HUDEP-2 (cell line): ENCODE measurements at regions not wholly inside any gene's neighbourhood (a gene's known extent, or its start where the extent isn't known, plus 50 kb on each side); places are given as distances from the start of the nearest gene placed in this dataset.

Source experiments
- DNase-seq, 76 experiments: peaks; one replicate each; lab custom pipeline; 2025; ENCODE audit not compliant: unreplicated experiment in 76 of 76; lab: John Stamatoyannopoulos, UW

DNA sequence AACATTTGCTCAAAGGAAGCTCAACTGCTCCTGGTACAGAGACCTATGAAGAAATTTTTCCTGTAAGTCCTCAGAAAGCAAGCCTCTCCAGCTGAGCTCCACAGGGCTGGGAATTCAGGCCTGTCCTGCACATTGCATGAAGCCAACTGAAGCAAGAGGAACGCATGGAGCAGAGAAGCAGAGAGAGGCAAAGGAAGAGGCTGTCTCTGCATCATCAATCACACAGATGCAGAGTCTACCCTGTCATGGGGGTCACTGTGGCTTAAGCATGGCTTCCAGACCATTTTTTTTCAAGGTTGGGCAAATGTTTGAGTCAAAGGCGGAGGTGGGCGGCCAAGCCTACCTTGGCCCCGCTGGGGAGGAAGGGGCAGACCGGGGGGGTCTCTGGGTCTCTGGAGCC lies 110.3 kb upstream of the MSX1 start:
- DNase-seq, result no peak

DNA sequence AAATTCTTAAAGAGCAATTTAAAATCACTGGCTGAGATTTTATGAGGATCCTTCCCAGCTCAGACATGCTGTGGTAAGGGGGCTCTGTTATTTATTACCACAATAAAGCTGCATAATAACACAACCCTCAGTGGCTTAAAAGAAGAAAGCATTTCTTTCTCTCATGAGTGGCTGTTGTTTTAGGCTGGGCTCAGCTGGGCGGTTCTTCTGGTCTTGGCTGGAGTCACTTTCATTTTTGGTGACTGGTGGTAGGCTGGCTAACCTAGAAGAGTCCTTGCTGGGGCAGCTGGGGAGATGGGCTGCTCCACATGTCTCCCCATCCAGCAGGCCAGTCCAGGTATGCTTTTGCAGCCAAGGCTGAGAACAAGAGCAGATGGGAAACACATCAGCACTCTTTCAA lies 113.0 kb upstream of the MSX1 start:
- no peak for DNase-seq

DNA sequence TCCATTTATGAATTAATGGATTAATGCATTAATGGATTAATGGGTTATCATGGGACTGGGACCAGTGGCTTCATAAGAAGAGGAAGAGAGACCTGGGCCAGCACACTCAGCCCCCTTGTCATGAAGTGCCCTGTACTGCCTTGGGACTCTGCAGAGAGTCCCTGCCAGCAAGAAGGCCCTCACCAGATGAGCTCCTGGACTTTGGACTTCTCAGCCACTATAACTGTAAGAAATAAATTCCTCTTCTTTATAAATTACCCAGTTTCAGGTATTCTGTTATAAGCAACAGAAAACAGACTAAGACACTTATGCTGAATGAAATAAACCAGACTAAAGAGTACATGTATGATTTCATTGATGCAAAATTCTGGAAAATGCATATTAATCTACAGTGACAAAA lies 119.4 kb upstream of the MSX1 start:
- no peak for DNase-seq

DNA sequence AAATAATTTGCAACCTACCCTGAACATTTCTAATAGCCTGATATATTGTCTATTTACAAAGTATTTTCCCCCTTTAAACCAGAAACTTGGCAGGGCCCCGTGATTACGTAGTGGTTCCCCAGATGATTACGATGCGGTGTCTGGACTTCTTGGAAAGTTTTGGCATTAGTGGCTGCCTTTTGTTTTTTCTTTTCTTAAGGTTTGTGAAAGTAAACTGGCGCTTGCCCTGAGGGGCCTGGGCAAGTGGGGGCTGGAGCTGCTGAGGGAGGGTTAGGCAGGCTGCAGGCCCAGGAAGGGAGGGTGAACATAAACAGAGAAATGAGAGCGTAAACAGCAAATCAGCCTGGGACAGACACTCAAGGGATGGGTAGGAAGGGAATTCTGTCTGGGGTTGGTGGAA lies 123.6 kb upstream of the MSX1 start:
- DNase-seq, result no peak

DNA sequence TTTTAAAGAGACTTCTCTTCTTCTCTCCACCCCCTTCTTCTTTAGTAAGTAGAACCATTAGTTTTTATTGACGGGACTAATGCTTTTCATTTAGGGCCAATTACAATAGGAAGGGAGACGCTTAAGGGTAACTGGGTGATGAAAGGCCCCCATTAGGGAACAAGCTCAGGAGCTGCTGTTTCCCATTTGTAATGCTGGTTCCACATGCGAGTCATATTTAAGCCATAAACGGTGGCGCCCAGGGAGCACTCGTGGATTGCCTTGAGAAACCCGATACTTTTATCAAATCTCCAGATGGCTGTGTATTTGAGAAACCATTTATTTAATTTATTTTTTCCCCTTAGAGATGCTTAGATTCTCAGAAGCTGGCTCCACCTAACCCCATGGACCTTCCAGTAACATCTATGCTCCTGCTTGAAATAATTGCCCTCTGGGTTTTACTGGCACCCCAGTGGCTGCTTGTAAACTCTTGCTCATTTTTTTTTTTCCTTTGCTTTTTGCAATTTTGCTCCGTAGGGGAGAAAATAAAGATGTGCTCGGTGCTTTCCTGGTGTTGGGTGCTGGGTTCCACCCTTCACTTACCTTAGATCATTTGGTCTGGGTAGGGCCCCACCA lies 124.2 kb upstream of the MSX1 start:
- DNase-seq, result no peak

DNA sequence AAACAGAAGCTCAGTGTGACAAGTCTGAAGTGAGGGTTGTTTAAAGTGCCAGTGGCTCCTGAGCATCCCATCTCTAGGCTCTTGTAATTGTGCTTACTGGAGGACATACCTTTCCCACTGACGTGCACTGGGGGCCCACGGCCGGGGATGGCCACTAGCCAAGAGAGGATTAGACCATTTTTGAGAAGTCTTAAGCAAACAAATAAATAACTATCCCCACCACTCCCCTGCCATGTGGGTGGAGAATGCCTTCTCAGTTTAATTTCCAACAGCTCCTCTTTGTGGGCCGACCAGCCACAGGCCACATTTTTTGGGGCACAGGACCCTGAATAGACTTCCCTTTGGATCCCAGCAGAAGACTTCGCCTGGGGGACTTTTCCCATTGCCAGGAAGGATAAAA lies 125.0 kb upstream of the MSX1 start:
- no peak for DNase-seq

DNA sequence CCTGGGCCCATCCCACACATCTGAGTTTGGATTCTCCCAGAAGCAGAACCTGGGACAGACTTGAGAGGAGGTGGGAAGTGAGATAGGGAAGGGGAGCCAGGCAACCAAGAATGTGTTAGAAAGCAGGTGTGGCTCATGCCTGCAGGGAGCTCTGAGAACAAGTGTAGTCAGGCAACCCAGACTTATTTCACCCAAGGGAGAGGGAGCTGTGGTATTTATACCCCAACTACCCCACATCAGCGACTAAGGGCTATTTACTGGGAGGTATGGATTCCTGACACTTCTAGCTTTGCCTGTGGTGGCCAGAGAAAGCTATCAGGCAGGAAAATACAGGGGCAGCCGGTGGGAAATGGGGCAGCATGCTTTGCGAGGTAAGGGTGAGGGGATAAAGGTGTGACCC lies 125.8 kb upstream of the MSX1 start:
- no peak for DNase-seq

DNA sequence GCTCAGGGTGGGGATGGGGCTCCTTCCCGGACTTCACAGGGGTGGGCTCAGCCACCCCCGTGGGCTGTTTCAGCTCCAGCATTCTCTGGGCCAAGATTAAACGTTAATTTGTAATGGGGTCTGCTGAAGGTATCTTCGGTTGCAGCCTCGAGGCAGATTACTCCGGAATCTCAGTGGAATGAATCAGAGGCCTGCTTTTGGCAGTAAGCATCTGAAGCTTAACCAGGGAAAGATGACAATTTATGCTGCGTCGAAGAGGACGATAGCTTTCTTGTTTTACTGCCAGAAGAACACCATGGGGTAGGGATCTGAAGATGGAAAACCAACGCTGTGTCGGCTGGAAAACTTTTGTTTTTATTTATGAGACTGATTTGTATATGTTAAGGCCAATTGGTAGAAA lies 129.2 kb upstream of the MSX1 start:
- DNase-seq, result no peak

DNA sequence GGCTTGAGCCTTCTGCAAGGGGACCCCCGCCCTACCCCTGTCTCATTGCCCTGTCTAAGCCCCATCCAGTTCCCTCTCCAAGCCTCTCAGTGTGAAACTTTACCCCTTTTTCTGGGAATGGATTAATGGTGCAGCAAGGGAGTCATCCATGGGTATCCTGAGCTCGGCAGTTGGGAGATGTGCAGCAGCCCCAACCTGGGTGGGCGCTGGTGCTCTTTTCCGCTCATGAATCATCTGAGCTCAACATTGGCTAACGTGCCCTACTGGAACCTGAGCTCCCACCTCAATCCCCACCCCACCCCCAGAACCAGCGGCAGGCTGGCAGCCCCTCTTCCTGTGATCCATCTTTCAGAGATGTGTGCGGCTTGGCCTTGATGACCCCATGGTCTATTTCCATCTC lies 130.3 kb upstream of the MSX1 start:
- no peak for DNase-seq

DNA sequence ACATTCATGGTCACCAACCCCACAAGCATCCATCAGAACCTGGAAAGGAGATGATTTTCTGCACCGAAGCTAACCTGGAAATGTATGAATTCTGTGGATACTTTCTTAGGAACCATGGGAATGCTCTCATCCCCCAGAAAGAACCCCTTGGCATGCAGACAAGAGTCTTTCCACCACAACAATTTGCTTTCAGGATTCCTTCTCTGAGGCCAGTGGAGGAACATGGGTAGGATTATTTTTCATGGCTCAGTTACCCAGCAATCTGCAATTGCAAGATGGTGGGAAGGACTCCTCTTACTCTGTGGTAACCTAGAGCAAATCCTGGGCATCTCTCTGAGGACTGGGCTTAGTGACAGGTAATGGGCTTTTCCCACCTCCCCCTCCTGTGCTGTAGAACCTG lies 131.9 kb upstream of the MSX1 start:
- DNase-seq, result no peak

DNA sequence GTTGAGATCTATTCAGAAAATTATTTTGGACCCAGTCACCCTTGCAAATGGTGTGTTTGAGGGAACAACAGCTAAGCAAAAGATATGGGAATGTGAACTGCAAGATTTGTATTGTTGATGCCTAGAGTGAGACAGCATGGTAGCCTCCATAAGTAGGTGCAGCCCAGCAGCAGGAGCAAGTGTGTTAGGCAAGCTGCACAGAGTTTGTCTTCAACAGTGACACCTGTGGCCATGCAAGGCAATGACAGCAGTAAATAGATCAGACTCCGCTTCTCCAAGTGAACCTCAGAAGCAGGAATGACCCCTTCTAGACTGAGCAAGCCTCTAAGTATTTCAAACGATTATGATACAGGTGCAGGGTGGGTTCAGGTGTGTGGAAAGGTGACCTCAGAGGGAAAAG lies 133.4 kb upstream of the MSX1 start:
- DNase-seq, result no peak

DNA sequence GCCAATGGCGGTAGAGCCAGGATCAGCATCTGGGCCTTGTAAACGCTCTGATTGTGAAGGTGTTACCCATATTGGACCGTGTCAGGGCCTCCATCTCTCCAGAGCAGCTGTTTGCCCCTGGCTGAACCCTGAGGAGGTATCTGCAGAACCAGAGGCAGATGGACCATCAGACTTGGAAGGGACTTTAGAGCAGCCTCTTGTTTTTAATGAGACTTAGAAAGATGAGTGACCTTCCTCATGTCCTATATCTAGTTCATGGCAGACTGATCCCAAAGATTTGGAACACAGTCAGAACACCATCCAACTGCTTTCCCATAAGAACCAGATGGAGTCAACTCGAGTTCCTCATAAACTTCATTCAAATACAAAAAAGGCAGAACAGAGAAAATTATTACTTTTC lies 135.1 kb upstream of the MSX1 start:
- DNase-seq, result no peak

DNA sequence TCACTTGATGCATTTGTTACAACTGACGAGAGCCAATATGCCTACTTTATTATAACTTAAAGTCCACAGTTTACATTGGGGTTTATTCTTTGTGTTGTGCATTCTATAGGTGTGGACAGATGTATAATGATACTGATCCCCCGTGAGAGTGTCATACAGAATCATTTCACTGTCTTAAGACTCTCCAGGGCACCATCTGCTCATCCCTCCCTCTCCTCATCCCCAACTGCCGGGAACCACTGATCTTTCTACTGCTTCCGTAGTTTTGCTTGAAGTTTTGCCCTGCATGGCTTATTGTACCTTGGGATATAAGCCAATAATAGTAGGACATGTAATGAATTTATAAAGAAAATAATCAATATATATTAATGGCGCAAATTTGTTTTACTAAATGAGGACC lies 137.8 kb upstream of the MSX1 start:
- no peak for DNase-seq

DNA sequence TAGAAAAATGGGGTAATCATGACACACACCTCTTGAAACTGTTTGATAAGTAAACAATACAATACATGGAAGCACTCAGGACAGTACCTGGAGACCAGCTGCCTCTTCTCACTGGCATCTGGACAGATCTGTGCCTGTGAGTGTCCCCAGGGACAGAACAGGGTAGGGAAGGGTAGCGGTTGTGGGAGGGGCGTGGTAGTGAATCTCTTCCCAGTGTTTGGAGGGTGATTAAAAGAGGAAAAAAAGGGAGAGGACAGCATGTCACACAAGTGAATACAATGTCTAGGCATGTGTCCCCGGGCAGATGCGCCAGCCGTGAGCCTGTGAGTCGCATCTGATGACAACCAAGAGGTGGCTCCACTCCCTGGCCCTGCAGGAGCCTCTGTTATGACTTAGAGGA lies 138.8 kb upstream of the MSX1 start:
- no peak for DNase-seq

DNA sequence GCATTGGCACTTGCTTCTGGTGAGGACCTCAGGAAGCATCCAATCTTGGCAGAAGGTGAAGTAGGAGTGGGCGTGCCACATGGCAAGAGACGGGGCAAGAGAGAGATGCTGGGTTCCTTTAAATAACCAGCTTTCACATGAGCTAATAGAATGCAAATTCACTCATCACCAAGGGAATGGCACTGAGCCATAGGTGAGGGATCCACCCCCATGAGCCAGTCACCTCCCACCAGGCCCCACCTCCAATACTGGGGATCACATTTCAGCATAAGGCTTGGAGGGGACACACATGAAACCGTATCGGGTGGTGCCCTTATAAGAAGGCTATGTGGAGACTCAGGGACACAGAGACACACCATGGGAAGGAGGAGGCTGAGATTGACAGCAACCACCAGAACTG lies 140.0 kb upstream of the MSX1 start:
- DNase-seq, result no peak

DNA sequence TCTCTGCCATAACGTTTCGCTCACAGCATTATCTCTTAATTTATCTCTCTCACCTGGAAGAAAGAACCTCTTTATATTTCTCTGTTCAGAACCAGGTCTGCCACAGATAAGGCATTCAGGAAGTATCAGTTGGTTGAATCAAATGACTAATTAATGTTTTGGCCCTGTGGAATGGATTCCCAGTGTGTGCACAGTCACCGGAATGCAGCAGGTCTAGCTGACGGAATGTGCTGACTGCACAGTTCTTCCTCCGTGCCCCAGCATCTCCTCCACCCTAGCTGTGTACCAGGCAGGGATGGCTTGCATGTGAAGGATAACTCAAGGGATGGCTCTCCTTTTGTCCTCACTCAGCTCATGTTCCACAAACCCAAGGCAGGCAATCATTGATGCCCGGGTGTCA lies 141.8 kb upstream of the MSX1 start:
- DNase-seq, result no peak

DNA sequence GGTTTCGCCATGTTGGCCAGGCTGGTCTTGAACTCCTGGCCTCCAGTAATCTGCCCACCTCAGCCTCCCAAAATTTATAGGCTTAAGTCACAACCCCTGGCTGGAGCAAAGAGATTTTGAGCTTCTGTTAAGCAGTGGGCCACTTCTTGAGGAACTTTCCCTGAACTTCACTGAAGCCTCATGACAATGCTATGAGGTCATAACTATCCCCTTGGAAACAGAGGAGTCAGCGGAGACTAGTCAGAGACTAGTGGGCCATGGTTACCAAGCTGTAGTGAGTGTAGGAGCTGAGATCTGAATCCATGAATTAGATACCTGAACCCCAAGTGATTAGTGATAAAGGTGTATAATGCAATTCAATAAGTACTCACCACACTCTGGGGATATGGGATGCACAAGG lies 145.1 kb upstream of the MSX1 start:
- DNase-seq, result no peak

DNA sequence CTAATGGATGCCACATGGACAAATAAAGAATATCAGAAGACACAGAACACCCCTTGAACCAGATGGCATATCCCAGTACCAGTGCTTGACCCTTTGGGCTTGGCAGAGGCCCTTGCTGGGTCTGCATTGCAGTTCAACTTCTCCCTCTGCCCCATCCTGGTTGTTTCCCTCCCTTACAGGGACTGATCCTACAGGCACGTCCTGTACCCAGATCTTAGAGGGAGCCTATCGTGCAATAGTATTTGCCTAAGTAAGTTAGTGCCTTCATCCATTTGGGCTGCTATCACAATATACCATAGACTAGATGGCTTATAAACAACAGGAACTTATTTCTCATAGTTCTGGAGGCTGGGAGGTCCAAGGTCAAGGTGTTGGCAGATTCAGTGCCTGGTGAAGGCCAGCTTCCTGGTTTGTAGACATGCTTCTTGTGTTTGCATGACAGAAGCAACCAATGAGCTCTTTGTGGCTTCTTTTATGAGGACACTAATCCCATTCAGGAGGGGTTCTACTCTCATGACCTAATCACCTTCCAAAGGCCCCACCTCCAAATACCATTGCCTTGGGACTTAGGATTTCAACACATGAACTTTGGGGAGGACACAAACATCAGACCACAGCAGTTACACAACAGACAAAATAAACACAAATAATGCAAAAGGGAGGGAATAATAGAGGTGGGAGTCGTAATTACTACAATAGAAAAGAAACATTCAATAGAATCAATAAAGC lies 146.5 kb upstream of the MSX1 start:
- no peak for DNase-seq

DNA sequence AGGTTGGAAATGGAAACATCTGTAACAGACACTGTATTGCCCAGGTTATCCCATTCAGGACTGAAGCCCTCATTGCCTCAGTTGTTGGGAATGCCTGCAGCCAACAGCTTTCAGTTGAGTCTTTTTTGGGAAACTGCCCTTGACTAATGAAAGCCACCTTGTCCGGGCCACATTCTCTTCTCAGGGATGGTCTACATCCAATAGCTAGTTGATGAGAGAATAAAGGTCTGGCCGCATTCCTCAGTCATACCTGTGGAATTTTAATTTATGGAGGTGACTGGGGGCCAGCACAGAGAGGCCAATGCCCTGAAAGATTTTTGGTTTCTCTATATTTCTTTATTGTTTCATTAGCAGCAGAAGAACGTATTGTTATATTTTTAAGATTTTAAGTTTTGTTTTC lies 147.6 kb upstream of the MSX1 start:
- DNase-seq, result no peak

DNA sequence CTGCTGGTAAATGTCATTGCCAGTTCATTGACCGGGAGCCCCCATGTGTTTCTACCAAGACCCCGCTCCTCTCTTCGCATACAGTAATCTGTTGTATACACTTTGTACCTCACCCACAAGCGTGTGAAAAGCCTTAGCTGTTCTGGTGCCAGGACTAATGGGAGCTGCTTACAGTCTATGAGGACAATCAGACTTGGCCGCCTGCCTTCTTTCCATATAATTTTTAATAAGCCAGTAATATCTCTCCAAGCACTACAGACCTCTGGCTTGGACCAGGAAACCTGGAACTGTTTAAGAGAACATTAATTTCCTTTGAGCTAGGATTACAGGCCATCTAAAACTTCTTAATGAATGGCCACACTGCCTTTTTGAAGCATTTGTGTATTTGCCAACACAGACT lies 149.7 kb upstream of the MSX1 start:
- DNase-seq, result no peak

DNA sequence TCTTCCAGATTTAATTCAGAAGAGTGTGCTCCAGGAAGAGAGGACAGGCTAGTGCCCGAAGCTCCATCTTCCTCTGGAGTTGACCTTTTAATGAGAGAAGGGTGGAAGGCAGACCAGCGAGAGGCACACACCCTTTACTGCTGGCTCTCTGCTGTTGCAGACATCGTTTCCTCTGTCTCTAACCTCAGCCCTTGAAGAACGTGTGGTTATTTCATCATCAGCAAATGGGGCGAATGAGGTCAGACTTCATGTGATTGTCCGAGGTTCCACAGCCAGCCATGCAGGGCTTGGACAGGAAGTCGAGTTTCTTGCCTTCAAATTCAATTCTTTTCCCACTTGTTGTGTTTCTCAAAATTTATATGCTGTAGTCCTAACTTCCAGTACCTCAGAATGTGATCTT lies 155.2 kb upstream of the MSX1 start:
- DNase-seq, result no peak

DNA sequence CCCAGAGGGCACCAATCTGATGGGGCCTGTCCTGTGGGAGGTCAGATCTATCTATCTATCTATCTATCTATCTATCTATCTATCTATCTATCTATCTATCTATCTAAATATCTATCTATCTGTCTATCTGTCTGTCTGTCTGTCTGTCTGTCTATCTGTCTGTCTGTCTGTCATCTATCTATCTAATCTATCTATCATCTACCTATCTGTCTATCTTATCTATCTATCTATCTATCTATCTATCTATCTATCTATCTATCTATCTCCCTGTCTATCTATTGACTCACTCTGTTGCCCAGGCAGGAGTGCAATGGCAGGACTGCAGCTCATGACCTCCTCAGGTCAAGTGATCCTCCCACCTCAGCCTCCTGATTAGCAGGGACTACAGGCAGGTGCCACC lies 155.7 kb upstream of the STX18 start:
- no peak for DNase-seq

DNA sequence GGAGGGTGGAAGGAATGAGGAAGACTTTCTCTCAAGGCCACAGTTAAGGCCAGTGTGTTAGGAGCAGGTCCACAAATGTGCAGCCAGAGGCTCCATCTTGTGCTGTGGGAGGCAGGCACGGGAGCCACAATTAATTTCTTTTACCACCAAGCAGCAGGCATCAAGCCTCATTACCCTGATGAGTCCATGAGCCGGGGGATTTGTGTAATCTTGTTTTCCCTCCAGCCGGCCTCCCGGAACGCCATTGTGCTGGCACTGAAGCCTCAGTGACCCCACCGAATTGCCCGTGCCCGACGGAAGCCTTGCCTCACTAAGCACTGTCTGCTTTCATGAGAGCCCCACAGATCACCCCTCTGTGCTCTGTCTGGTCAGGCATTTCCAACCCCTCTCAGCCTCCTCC lies 154.7 kb upstream of the STX18 start:
- DNase-seq, result no peak
